Fibroblast of mammary gland (primary cell): ENCODE measurements at regions not wholly inside any gene's neighbourhood (a gene's known extent, or its start where the extent isn't known, plus 50 kb on each side); places are given as distances from the start of the nearest gene placed in this dataset.

Source experiments
- DNase-seq: peaks from one replicate; pipeline ENCODE4 v3.0.0-alpha.2; 2010; ENCODE audit warnings: low read depth
- H3K4me3 ChIP-seq: 2 replicates; pipeline ENCODE4 v1.5.1; 2011; ENCODE audit warnings: low read depth, mild to moderate bottlenecking, low read length, moderate library complexity; ENCODE audit not compliant: control insufficient read depth
- TF ChIP-seq, protein P1 (sequence below): conservative IDR thresholded peaks from 2 replicates; pipeline ENCODE4 v1.5.1; 2011; ENCODE audit warnings: low read depth, low read length, inconsistent platforms; ENCODE audit not compliant: control insufficient read depth, insufficient read depth

DNA sequence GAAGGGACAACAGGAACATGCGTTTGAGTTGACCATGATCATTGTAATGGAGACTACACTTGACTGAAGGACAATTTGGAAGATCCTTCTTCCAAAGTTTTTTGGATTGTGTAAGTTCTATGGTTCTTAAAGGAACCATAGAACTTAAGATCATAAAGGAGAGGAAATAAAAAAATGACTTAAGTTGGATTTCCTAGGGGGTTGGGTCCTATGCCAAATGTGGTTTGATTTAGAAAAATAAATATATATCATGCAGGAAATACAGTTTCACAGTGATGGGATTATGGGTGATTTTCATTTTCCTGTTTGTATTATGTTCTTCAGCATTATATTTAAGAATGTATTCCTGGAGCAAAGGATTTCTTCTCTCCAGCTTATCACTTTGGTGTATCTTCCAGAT lies 305.5 kb upstream of the DPH6 start:
- TF ChIP-seq, protein P1, sequence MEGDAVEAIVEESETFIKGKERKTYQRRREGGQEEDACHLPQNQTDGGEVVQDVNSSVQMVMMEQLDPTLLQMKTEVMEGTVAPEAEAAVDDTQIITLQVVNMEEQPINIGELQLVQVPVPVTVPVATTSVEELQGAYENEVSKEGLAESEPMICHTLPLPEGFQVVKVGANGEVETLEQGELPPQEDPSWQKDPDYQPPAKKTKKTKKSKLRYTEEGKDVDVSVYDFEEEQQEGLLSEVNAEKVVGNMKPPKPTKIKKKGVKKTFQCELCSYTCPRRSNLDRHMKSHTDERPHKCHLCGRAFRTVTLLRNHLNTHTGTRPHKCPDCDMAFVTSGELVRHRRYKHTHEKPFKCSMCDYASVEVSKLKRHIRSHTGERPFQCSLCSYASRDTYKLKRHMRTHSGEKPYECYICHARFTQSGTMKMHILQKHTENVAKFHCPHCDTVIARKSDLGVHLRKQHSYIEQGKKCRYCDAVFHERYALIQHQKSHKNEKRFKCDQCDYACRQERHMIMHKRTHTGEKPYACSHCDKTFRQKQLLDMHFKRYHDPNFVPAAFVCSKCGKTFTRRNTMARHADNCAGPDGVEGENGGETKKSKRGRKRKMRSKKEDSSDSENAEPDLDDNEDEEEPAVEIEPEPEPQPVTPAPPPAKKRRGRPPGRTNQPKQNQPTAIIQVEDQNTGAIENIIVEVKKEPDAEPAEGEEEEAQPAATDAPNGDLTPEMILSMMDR: no peak
- no peak overlapping the region for H3K4me3 ChIP-seq
- no peak for DNase-seq

DNA sequence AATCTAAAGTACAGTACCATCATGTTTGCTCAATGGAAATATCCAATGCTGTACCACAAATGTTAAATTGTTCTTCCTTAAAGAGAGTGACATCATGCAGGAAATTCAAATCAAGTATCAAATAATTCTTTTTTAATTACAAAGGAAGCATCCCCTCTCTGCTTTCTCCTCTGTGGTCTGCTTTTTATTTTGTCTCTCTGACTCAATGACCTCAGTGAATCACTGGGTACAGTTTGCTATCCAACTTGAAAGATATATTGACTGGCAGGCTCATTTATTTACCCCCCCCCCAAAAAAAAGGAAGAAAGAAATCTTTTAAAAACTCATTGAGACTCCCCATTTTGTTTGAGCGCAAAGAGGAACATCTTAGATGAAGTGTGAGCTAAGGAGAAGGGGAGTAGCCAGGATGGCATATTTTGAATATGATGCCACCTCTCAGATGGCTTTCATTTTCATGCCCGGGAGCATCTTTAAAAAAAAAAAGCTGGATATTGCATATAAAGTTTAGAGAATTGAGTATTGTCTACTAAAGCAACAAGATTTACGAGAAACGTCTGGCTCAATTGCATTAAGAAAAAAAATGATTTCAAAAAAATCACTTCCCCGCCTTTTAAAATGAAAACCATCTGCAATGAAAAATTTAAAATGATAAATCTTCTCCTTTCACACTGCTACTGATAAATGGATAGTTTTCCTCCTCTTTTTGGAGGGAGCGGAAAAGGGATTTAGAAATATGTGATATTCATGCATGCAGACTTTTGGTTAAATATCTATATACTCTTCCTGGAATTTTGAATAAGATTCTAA lies 307.1 kb upstream of the DPH6 start:
- peak; percentile 62 for DNase-seq
- TF ChIP-seq, protein P1: no peak
- H3K4me3 ChIP-seq: no peak overlapping the region

DNA sequence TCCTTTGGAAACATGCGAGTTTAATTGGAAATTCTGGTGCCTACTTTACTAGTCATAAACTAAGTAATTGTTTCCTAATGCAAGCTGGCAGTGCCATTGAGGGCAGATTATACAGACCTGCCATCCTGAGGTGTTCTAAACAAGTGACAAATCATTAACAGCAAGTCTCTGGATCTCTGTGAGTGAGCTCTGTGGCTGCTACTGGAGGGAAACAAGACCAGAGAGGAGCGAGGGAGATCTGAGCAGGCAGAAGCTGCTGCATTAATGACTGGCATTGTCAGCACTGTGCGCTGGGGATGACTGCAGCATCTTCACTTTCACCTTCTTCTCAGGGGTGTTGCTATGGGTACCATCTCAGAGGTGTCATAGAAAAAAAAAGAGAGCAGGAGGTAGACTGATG lies 308.4 kb upstream of the DPH6 start:
- no peak for DNase-seq
- H3K4me3 ChIP-seq: no peak overlapping the region
- TF ChIP-seq, protein P1: no peak

DNA sequence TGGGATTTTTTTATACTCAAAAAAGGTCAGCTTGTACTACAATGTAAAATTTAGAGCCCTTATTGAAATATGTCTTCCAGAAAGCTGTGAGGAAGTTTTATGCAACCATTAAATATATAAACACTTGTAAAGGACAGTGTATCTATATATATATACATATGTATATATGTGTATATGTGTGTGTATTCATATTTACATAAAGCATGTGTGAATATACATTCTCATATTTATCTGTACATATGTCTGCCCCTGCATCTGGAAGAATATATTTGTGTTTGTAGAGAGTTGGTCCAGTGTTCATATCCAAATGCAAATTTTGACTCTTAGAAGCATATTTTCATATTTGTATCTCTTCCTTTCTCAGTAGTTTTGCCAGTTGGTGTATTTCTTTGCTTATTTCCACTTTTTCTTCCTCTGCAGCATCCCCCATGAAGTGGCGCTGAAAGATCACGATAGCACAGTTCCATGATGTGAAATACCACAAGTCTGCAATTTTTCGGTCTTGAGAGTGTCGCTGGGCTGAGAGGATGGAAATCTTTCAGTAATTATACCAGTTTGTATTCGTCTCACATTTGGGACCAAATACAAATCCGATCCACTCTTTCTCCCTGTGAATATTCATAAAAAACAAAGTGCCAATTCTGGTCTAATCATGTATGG lies 311.7 kb upstream of the DPH6 start:
- TF ChIP-seq, protein P1: no peak
- no peak for DNase-seq
- no peak overlapping the region for H3K4me3 ChIP-seq

DNA sequence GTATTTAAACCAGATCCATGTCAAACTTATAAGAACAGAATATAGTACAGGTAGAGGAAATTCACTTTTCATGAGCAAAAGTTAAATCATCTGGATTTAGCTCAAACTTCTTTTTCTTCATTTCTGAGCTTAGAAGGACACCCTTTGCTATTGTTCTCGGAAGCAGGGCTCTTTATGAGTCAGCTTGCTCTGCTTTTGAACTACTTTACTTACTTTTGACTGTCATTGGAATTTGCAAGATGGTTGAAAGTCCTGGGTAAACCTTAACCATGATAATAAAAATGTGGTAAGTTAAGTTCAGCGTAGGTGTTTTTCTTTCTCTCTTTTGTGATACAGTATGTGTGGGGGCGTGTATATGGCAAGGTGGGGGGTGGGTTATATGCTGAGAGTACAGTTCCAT lies 312.7 kb upstream of the DPH6 start:
- no peak overlapping the region for H3K4me3 ChIP-seq
- TF ChIP-seq, protein P1: no peak
- DNase-seq: no peak

DNA sequence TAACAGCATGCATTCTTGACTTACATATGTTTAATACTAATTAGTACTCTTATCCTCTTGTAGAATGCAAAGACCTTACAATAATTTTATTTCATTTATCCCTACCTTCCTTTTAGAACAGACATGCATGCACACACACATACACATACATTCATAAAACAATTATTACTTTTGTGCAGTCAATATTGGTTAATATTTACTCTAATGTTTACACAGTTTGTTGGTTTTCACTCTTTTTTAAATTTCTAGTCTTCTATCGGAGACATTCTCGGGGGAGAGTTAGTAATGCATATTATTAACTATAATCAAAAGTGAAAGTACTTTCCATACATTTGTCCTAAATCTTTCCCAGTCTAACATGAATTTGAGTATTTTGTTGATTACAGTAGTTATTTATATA lies 317.7 kb upstream of the DPH6 start:
- DNase-seq: no peak
- TF ChIP-seq, protein P1: no peak

More for the DNA sequence above, 317.7 kb upstream of the DPH6 start:
- no peak overlapping the region for H3K4me3 ChIP-seq
